ENCODE measurements at regions not wholly inside any gene's neighbourhood (a gene's known extent, or its start where the extent isn't known, plus 50 kb on each side); places are given as distances from the start of the nearest gene placed in this dataset.

DNA sequence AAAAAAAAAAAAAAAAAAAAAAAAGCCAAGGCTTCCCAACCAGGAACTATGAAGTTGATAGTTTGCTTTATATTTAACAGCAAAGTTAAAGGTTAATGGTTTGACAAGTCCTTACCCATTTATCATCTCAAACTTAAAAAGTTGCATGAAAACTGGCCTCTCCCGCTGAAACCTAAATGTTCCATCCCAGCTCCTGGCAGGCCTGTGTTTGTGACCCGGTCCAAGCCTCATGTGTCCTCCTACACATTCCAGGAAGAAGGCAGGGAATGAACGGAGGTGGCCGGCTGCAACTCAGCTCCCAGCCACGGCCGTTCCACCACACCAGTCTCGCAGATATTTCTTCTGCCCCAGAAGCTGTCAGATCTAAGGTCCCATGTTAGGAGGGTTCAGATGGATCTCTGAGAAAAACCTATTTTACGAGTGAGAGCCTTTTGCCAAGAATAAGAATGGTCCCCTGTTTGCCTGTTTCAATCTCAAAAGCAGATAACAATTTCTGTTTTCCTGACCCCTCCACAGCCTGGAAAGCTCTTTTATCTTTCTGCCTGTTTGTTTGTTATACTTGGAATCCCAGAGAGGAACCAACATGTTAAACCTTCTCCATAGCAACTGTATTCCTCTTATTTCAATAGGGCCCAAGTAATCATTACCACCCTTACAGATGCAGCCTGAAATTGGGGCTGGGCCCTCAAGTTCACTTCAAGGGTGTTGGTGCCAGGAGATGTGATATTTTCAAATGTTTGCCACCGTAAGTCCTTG is 56.5 kb downstream of the KCTD12 start:
- Histone ChIP-seq H3K27me3 (no peaks in the 10 kb centered on the region), H3K4me1 (no peaks in the 10 kb centered on the region), H3K36me3 (no peaks in the 10 kb centered on the region), H3K9me3 (no peaks in the 10 kb centered on the region), H3K27ac (peak overlapping the region; percentile 14 to 35), H3K4me3 (no peak overlapping the region)
- DNase-seq (ENCODE audit: low spot score), result no peak
- TF ChIP-seq, protein P1, sequence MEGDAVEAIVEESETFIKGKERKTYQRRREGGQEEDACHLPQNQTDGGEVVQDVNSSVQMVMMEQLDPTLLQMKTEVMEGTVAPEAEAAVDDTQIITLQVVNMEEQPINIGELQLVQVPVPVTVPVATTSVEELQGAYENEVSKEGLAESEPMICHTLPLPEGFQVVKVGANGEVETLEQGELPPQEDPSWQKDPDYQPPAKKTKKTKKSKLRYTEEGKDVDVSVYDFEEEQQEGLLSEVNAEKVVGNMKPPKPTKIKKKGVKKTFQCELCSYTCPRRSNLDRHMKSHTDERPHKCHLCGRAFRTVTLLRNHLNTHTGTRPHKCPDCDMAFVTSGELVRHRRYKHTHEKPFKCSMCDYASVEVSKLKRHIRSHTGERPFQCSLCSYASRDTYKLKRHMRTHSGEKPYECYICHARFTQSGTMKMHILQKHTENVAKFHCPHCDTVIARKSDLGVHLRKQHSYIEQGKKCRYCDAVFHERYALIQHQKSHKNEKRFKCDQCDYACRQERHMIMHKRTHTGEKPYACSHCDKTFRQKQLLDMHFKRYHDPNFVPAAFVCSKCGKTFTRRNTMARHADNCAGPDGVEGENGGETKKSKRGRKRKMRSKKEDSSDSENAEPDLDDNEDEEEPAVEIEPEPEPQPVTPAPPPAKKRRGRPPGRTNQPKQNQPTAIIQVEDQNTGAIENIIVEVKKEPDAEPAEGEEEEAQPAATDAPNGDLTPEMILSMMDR (IDR thresholded peaks at IDR 0.05), result no peak

DNA sequence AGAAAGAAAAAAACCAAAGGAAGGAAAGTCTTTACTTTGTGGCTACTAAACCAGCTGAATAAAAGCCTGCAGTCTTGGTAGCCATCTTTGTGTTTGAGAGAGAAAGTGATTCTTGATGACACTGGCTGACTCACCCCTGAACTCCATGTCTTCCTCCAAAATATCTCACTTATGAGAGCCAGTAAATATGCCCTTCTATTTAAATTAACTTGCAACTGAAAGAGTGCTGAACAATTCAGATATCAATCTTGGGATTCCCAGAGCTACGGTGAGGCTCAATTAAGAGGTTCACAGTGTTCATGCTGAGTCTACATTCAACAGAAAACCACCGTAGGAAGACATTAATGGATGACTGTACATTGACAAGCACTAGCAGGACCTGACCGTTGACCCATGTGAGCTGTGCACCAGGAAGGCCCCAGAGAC is 57.9 kb downstream of the KCTD12 start:
- TF ChIP-seq, protein P1 (IDR thresholded peaks at IDR 0.05), result no peak
- Histone ChIP-seq H3K27me3 (no peaks in the 10 kb centered on the region), H3K9me3 (no peaks in the 10 kb centered on the region), H3K4me3 (no peak overlapping the region), H3K36me3 (no peaks in the 10 kb centered on the region), H3K27ac (no peak overlapping the region), H3K4me1 (no peaks in the 10 kb centered on the region)
- no peak for DNase-seq (ENCODE audit: low spot score)

DNA sequence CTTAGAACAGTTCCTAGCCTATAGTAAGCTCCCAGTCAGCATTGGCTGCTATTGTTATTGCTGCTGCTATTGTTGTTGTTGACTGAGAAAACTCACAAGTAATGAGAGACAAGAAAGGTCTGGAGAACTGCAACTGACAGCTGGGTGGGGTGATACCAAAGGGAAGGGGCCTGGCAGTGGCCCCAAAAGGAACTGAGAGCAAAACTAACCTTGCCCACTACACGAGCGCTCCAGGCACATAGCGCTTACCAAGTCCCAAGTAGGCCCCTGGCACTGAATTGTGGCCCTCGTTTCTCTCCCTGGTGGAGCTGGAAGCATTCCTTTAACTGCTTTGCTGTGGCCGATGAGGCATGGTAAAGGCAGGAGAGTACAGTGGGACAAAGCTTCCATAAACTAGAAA is 59.7 kb downstream of the KCTD12 start:
- Histone ChIP-seq H3K4me3 (no peak overlapping the region), H3K27ac (no peak overlapping the region), H3K9me3 (no peaks in the 10 kb centered on the region), H3K27me3 (no peaks in the 10 kb centered on the region), H3K36me3 (no peaks in the 10 kb centered on the region), H3K4me1 (peaks cover 0 to 3% of the 10 kb centered on the region in 2 donors)
- TF ChIP-seq, protein P1 (IDR thresholded peaks at IDR 0.05), result no peak
- DNase-seq (ENCODE audit: low spot score), result no peak

DNA sequence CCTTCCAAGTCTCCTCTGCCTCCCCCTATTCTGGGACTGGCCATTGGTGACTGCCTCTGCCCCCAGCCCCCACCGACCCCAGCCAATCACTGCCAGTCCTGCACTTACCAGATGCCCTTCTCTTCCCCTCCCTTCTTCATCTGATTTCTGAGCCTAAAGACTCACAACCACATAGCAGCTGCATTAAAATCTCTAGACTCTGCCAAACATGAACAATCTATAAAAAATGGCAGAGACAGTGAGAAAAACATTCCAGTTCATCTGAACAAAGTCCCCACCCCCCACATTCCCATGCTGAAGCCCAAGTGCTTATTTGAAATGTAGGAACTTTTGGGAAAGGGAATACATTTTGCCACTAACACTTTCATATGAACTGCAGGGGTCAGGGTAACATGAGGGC is 60.8 kb downstream of the KCTD12 start:
- DNase-seq (ENCODE audit: low spot score), result no peak
- H3K36me3 ChIP-seq, result no peaks in the 10 kb centered on the region
- no peak overlapping the region for H3K27ac ChIP-seq
- TF ChIP-seq, protein P1 (IDR thresholded peaks at IDR 0.05), result no peak
- no peaks in the 10 kb centered on the region for H3K27me3 ChIP-seq
- peaks cover 0 to 3% of the 10 kb centered on the region in 2 donors for H3K4me1 ChIP-seq
- no peak overlapping the region for H3K4me3 ChIP-seq
- no peaks in the 10 kb centered on the region for H3K9me3 ChIP-seq

DNA sequence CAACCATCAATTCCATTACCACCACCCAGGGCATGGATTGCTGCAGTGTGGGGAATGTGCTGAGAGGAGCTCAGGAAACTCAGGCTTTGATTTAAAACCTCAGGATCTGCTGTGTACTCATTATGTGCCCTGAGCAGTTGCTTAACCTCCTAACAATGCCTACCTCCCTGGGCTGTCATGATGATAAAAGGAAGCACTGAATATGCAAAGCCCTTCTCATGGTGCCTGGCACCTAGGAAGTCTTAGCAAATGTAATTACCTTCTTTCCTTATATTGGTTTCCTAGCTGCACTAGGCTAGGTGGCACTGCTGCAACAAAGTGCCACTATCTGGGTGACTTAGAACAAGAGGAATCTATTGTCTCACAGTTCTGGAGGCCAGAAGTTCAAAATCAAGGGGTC is 62.2 kb downstream of the KCTD12 start:
- TF ChIP-seq, protein P1 (IDR thresholded peaks at IDR 0.05), result no peak
- Histone ChIP-seq H3K36me3 (no peaks in the 10 kb centered on the region), H3K27ac (no peak overlapping the region), H3K9me3 (no peaks in the 10 kb centered on the region), H3K4me3 (no peak overlapping the region), H3K27me3 (no peaks in the 10 kb centered on the region), H3K4me1 (peaks cover 0 to 7% of the 10 kb centered on the region in 2 donors)
- DNase-seq (ENCODE audit: low spot score), result no peak

Data from right atrium auricular region (tissue), 2 donors.